Right lobe of liver (tissue), 6 donors: ENCODE measurements at regions not wholly inside any gene's neighbourhood (a gene's known extent, or its start where the extent isn't known, plus 50 kb on each side); places are given as distances from the start of the nearest gene placed in this dataset.

Experiments used
- ATAC-seq, 4 donors: fragments of 200-7000 bp; cut with Tn5 transposase; one replicate each; pipeline ENCODE4 v1.9.1; 2020; ENCODE audit warnings: mild to moderate bottlenecking in 4 of 4, moderate library complexity in 4 of 4
- DNase-seq, 3 donors: peaks; one replicate each; pipeline ENCODE4 v3.0.0-alpha.2; 2020
- H3K27ac ChIP-seq, 3 donors: fragments of 200-600 bp; one replicate each; pipeline ENCODE4 v1.8.0; 2022
- H3K27me3 ChIP-seq, 2 donors: fragments of 200-600 bp; one replicate each; pipeline ENCODE4 v1.8.0; 2022
- H3K36me3 ChIP-seq, 4 donors: fragments of 200-600 bp; sonication (generic) in 1 of 4; one replicate each; pipeline versions ENCODE4 v1.5.1 to v1.8.0; 2017 to 2022; ENCODE audit warnings: control low read depth in 1 of 4
- H3K4me1 ChIP-seq, 4 donors: fragments of 200-600 bp; sonication (generic) in 1 of 4; one replicate each; pipeline versions ENCODE4 v1.5.1 to v1.8.0; 2017 to 2022; ENCODE audit warnings: control low read depth in 1 of 4
- H3K4me3 ChIP-seq, 3 donors: fragments of 200-600 bp; one replicate each; pipeline ENCODE4 v1.8.0; 2022
- H3K9me3 ChIP-seq, 4 donors: fragments of 200-600 bp; sonication (generic) in 1 of 4; one replicate each; pipeline versions ENCODE4 v1.5.1 to v1.8.0; 2017 to 2022; ENCODE audit warnings: control low read depth in 1 of 4
- POLR2A ChIP-seq: fragments of 450-650 bp; IDR thresholded peaks from one replicate; pipeline ENCODE4 v1.6.1; 2017; ENCODE audit warnings: antibody characterized with exemption, mild to moderate bottlenecking
- WGBS: methylation state at CpG from one replicate; pipeline ENCODE4 v1.1.6; 2018; ENCODE audit warnings: low coverage, low lambda C conversion rate; ENCODE audit not compliant: insufficient coverage; ENCODE audit errors: missing lambda C conversion rate; 5-methylcytosine and 5-hydroxymethylcytosine counted together
- intact Hi-C, 2 donors: fragments of 100-400 bp; cut with DNase I; formaldehyde crosslinking; loops; one replicate each; pipeline versions ENCODE4 v1.11.2 to v1.14.1; 2022
- TF ChIP-seq, protein P1 (sequence below), 4 donors: fragments of 200-600 bp in 3 of 4; fragments of 450-650 bp in 1 of 4; IDR thresholded peaks; one replicate each; pipeline versions ENCODE4 v1.5.1 to v1.8.0; 2016 to 2022; ENCODE audit warnings: antibody characterized with exemption in 4 of 4, mild to moderate bottlenecking in 2 of 4
- donor health status: DM: no; HTN: yes; CAD: no.
- donor health status: DM: no; HTN: no; CAD: no.
- donor health status: DM: no; HTN: no; CAD: no.
- donor health status: DM: no; HTN: yes; CAD: no.
- donor health status: DM: no; HTN: yes; CAD: no.

DNA sequence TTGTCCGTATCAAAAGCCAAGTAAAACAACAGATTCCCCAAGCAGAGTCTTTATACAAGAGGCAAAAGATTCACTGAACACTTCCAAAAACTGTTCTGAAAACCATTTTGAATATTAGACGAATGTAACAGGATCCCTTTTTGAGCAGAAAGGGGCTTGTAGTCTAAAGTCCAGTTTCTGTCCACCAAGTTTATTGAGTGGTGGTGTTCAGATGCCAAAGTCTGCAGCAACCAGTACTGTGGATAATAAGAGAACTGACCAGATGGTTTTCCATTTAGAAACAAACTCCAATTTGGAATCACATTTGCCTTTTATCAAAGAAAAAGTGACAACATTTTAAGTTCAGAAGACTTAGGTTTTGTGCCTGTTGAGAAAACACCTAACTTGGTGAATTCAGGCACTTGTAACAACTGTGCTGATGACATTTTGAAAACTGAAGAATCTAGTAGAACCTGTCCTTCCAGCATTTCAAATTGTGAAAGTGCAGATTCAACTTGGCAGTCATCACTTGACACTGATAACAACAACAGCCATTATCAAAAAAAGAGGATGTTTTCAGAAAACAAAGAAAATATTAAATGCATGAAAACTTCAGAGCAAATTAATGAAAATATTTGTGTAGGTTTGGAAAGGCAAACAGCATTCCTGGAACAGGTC, 217.1 kb downstream of the CSNK2A3 start:
- no peak for DNase-seq
- H3K27me3 ChIP-seq: no peaks in the 10 kb centered on the region
- no peak overlapping the region for H3K27ac ChIP-seq
- TF ChIP-seq, protein P1, sequence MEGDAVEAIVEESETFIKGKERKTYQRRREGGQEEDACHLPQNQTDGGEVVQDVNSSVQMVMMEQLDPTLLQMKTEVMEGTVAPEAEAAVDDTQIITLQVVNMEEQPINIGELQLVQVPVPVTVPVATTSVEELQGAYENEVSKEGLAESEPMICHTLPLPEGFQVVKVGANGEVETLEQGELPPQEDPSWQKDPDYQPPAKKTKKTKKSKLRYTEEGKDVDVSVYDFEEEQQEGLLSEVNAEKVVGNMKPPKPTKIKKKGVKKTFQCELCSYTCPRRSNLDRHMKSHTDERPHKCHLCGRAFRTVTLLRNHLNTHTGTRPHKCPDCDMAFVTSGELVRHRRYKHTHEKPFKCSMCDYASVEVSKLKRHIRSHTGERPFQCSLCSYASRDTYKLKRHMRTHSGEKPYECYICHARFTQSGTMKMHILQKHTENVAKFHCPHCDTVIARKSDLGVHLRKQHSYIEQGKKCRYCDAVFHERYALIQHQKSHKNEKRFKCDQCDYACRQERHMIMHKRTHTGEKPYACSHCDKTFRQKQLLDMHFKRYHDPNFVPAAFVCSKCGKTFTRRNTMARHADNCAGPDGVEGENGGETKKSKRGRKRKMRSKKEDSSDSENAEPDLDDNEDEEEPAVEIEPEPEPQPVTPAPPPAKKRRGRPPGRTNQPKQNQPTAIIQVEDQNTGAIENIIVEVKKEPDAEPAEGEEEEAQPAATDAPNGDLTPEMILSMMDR (IDR thresholded peaks at IDR 0.05): no peak
- TF ChIP-seq POLR2A: no peak
- H3K9me3 ChIP-seq: no peaks in the 10 kb centered on the region
- 29% methylated on average over 2 of the region's 2 CpGs for WGBS
- peaks cover 0 to 16% (median 0%) of the 10 kb centered on the region in 4 donors for H3K4me1 ChIP-seq
- intact Hi-C loops: no loop called here
- H3K36me3 ChIP-seq: no peaks in the 10 kb centered on the region
- no peak overlapping the region for H3K4me3 ChIP-seq
- peak in 3 of 4 donors; percentile 57 to 68 (median 60) for ATAC-seq

DNA sequence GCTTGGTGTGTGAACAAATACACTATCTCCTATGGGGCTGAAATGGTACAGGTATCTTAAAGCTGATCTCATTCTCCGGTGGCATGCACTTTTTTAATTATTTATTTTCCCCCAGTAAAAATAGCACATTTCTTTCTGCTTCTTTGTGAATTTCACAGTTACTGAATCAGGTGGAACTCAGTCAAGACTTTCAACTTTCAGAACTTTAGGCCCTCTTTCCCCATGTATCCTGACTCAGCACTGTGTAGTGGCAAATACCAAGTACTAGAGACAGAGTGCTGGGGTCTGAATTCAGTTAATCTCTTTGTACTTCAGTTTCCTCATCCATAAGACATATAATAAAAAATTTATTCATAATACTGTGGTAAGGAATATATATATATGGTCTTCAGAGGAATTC, 223.9 kb downstream of the CSNK2A3 start:
- Histone ChIP-seq H3K4me1 (no peaks in the 10 kb centered on the region), H3K4me3 (no peak overlapping the region), H3K9me3 (no peaks in the 10 kb centered on the region), H3K27me3 (no peaks in the 10 kb centered on the region), H3K27ac (no peak overlapping the region), H3K36me3 (no peaks in the 10 kb centered on the region)
- ATAC-seq: no peak
- TF ChIP-seq POLR2A: no peak
- TF ChIP-seq, protein P1 (IDR thresholded peaks at IDR 0.05): no peak
- intact Hi-C loops: no loop called here
- 57% methylated on average over 1 of the region's 1 CpG for WGBS
- DNase-seq: no peak

DNA sequence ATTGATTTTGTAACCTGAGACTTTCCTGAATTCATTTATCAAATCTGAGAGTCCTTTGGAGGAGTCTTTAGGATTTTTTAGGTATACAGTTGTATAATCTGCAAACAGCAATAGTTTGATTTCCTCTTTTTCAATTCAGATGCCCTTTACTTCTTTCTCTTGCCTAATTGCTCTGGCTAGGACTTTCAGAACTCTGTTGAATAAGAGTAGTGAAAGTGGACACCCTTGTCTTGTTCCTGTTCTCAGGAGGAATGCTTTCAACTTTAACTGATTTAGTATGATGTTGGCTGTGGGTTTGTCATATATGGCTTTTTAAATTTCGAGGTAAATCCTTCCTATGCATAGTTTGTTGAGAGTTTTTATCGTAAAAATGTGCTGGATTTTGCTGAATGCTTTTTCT, 227.4 kb downstream of the CSNK2A3 start:
- no peaks in the 10 kb centered on the region for H3K9me3 ChIP-seq
- H3K27ac ChIP-seq: no peak overlapping the region
- no peaks in the 10 kb centered on the region for H3K4me1 ChIP-seq
- no peak overlapping the region for H3K4me3 ChIP-seq
- intact Hi-C loops: no loop called here
- ATAC-seq (no peak), DNase-seq (no peak)
- no peak for TF ChIP-seq POLR2A
- TF ChIP-seq, protein P1 (IDR thresholded peaks at IDR 0.05): no peak
- 50% methylated on average over 2 of the region's 2 CpGs for WGBS
- no peaks in the 10 kb centered on the region for H3K36me3 ChIP-seq
- no peaks in the 10 kb centered on the region for H3K27me3 ChIP-seq

DNA sequence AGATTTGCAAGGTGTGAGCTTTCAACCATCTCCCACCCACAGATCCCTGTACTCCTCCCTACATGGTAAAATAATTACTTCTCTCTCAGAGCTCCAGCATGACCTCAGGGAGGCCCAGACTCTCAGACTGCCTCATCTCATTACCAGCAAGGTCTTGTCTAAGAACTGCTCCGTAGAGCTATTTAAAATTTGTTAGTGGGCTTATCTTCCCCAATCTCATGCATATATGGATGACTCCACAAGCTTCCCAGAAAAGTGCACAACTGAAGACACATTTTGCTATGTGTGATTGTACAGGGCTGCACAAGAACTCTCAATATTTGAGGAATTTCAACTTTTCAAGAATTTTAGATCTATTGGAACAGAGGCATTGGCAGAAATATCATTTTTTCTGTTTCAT, 230.3 kb downstream of the CSNK2A3 start:
- Histone ChIP-seq H3K27ac (no peak overlapping the region), H3K27me3 (no peaks in the 10 kb centered on the region), H3K4me1 (no peaks in the 10 kb centered on the region), H3K4me3 (no peak overlapping the region), H3K9me3 (no peaks in the 10 kb centered on the region), H3K36me3 (no peaks in the 10 kb centered on the region)
- intact Hi-C loops: no loop called here
- TF ChIP-seq, protein P1 (IDR thresholded peaks at IDR 0.05): no peak
- TF ChIP-seq POLR2A: no peak
- DNase-seq (no peak), ATAC-seq (no peak)
- WGBS: 85% methylated on average over 1 of the region's 1 CpG

DNA sequence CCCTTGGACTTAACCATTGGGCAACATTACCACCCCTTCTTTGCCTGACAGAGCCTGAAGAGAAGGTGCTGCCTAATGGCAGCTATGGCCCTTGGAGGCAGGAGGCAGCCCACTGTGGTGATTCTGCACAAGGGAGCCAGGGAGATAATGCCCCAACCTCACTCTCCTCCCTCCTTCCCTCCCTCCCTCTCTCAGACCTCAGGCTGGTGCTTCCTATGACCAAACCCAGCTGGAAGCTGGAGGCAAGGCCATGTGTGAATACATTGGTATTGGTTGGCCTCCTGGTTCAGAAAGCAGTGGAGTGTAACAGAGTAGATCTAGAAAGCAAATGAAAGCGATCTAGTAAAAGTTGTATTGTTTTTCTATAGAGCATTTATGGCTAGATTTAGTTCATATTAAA, 233.1 kb downstream of the CSNK2A3 start:
- no peaks in the 10 kb centered on the region for H3K9me3 ChIP-seq
- H3K27me3 ChIP-seq: no peaks in the 10 kb centered on the region
- no peak for ATAC-seq
- WGBS: 67% methylated on average over 1 of the region's 1 CpG
- intact Hi-C loops: no loop called here
- no peak overlapping the region for H3K4me3 ChIP-seq
- no peaks in the 10 kb centered on the region for H3K4me1 ChIP-seq
- no peak overlapping the region for H3K27ac ChIP-seq
- H3K36me3 ChIP-seq: no peaks in the 10 kb centered on the region
- no peak for DNase-seq
- TF ChIP-seq POLR2A: no peak
- TF ChIP-seq, protein P1 (IDR thresholded peaks at IDR 0.05): no peak
